HUES64 (cell line): ENCODE measurements at regions not wholly inside any gene's neighbourhood (a gene's known extent, or its start where the extent isn't known, plus 50 kb on each side); places are given as distances from the start of the nearest gene placed in this dataset.

Experiments
- H3K27ac ChIP-seq: 2 replicates; pipeline ENCODE4 v1.7.0; 2013; ENCODE audit warnings: low read depth, low read length, inconsistent platforms
- H3K27me3 ChIP-seq: 2 replicates; pipeline ENCODE4 v1.6.1; 2013; ENCODE audit warnings: mild to moderate bottlenecking, low read length; ENCODE audit not compliant: insufficient read depth
- H3K36me3 ChIP-seq: 2 replicates; pipeline ENCODE4 v1.6.1; 2013; ENCODE audit warnings: mild to moderate bottlenecking, low read length; ENCODE audit not compliant: insufficient read depth
- H3K4me1 ChIP-seq: 2 replicates; pipeline ENCODE4 v1.6.1; 2013; ENCODE audit warnings: mild to moderate bottlenecking, low read length, moderate library complexity; ENCODE audit not compliant: insufficient read depth
- H3K4me3 ChIP-seq: 2 replicates; pipeline ENCODE4 v1.5.1; 2013; ENCODE audit warnings: mild to moderate bottlenecking, low read length, moderate library complexity
- H3K9ac ChIP-seq: 2 replicates; pipeline ENCODE4 v1.6.1; 2013; ENCODE audit warnings: mild to moderate bottlenecking, low read depth, low read length
- H3K9me3 ChIP-seq: 2 replicates; pipeline ENCODE4 v1.6.1; 2013; ENCODE audit warnings: low read depth, low read length; ENCODE audit not compliant: insufficient read depth
- WGBS: fragments of 150-250, 120-280 bp; methylation state at CpG from one replicate; pipeline ENCODE4 v1.1.7; 2013; ENCODE audit warnings: missing lambda C conversion rate; 5-methylcytosine and 5-hydroxymethylcytosine counted together

DNA sequence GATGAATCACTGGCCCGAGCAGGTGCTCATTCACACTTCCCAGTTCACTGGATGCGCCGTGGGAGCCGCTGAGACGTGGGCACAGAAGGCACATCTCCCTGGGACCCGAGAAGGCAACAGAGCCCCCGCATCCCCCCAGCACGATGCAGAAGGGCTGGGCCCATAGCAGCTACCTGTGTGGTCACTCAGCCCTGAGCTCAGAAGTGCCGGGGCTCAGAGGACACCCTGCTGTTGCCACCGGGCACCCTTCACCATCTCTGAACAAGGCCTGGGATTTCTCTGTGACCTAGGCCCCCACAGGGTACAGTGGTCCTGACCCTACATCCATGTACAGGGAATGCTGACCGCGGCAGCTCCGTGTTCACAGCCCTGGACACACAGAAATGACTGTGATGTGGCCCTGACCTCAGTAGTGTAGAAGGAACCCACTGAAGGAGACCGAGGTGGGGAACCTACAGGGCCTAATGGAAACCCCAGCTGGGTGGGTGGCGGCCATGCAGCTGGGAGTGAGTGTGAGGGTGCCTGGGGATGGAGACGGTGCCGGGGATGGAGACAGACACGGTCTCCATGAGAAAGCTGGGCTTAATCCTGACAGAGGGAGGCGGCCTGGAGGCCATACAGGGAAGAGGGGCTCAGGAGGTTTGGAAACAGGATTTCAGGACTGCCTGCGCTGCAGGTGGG lies 111.9 kb upstream of the OTOS start:
- peaks cover 4% of the 10 kb centered on the region; the same call in 1 of the 2 replicates for H3K4me1 ChIP-seq
- no peak overlapping the region for H3K9ac ChIP-seq
- WGBS = 88% methylated on average over 20 of the region's 20 CpGs
- H3K9me3 ChIP-seq = no peaks in the 10 kb centered on the region
- H3K27me3 ChIP-seq = no peaks in the 10 kb centered on the region
- H3K27ac ChIP-seq = no peak overlapping the region
- H3K4me3 ChIP-seq = no peak overlapping the region
- no peaks in the 10 kb centered on the region for H3K36me3 ChIP-seq

DNA sequence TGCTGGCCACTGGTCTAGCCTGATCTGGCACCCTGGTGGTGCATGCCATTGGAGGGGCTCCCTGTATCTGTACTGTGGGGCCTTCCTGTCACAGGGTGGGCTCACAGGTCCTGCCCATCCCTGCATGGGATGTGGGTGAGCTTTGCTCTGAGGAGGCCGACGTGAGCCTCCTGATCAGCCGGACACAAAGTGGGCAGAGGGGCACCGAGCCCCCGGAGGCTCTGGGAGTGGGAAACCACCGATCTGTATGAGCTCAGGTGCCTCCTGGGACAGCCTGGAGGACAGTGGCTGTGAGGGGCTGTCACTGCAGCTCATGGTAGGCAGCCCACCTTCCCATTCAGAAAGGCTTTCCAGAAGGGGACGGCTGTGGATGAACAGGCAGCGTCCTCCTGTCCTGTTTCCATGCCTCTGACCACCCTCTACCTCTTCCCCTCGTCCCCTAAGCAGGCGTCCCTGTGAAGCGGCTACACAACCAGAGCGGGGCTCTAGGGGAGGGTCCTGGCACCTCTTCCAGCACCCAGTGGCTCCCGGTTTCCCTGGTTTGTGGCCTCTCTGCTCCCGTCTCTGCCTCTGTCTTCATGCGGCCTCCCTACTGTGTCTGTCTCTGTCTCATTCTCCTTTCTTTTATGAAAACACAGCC lies 112.5 kb upstream of the OTOS start:
- no peak overlapping the region for H3K4me3 ChIP-seq
- peaks cover 4% of the 10 kb centered on the region; the same call in 1 of the 2 replicates for H3K4me1 ChIP-seq
- no peak overlapping the region for H3K9ac ChIP-seq
- no peak overlapping the region for H3K27ac ChIP-seq
- no peaks in the 10 kb centered on the region for H3K27me3 ChIP-seq
- 93% methylated on average over 15 of the region's 15 CpGs for WGBS
- no peaks in the 10 kb centered on the region for H3K36me3 ChIP-seq
- no peaks in the 10 kb centered on the region for H3K9me3 ChIP-seq

DNA sequence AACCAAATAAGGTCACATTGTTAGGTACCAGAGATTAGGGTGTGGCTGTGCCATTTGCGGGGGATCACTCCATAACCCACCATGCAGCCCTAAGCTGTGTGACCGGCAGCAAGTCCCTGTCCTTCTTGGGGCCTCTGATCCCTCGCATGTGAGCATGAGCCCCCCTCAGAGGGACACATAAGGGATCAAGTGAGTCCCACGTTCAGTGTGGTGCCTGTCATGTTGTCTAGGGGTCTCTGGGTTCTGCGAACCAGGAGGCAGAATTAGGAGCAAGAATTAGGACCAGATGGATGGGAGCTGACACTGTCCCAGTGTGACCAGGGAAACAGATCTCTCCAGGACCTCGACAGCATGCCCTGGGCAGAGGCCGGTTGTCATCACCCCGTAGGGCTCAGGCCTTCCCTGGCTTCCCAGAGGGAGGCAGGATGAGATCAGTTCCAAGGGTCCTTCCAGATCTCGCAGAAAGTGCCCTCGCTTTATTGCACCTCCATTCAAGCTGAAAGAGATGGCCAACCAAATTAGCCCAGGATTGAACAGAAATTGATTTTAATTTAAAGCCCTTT lies 113.2 kb upstream of the OTOS start:
- Histone ChIP-seq H3K4me3 (no peak overlapping the region), H3K27ac (no peak overlapping the region), H3K36me3 (no peaks in the 10 kb centered on the region), H3K9ac (no peak overlapping the region), H3K9me3 (no peaks in the 10 kb centered on the region), H3K27me3 (no peaks in the 10 kb centered on the region), H3K4me1 (peaks cover 4% of the 10 kb centered on the region; the same call in 1 of the 2 replicates)
- 74% methylated on average over 10 of the region's 10 CpGs for WGBS

DNA sequence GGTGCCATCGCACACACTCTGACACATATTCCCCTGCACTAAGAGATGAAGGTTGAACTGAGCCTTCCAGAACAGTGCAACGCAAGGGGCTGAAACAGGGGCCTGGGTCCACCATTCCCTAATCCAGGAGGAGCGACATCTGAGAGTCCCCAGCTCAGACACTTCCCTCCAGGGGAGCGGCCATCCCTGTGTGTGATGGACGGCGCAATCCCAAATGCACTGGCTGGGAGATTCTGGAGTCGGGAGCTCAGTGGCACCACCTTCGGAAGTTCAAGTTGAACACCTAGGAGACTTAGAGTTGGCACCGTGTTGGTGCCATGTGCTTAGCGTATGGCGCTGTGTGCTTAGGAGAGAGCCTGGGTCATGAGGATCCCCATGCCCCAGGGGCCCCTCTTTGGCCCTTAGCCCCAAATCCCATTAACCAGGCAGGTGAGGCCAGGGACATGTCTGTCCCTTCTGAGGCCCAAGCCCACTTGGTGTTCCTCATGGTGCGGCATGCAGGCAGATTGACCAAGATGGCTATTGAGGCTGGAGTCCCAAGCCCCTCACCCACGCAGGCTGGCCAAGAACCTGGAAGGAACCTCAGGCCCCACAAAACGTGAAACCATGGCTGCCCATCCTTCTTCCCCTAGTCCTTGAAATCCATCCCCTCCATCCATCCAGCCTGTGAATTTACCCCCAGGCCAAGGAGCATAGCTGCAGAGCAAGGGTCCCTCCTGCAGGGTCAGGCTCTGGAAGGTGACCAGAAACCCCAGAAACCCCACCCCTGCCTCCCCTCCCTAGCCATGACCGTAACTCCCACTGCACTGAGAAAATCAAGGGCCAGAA lies 114.1 kb upstream of the OTOS start:
- H3K36me3 ChIP-seq = no peaks in the 10 kb centered on the region
- H3K4me3 ChIP-seq = no peak overlapping the region
- no peak overlapping the region for H3K27ac ChIP-seq
- peaks cover 4% of the 10 kb centered on the region; the same call in 1 of the 2 replicates for H3K4me1 ChIP-seq
- no peaks in the 10 kb centered on the region for H3K9me3 ChIP-seq
- H3K27me3 ChIP-seq = no peaks in the 10 kb centered on the region
- H3K9ac ChIP-seq = no peak overlapping the region
- WGBS = 92% methylated on average over 15 of the region's 15 CpGs

DNA sequence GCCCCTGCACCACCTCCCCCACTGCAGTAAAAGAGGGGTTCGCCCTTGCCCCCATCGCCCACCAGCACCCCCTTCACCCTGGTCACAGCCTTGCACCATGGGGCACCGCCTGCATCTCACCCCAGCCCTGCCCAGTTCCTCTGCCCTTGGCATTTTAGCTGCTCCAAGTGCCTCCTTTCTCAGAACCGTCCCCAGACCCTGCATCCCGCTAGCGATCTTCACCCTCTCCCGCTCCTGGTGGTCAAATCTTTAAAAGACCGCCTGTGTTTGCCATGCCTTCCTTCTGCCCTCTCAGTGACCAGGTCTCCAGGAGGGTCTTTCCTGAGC lies 114.7 kb upstream of the OTOS start:
- no peak overlapping the region for H3K27ac ChIP-seq
- 88% methylated on average over 8 of the region's 8 CpGs for WGBS
- H3K9me3 ChIP-seq = no peaks in the 10 kb centered on the region

DNA sequence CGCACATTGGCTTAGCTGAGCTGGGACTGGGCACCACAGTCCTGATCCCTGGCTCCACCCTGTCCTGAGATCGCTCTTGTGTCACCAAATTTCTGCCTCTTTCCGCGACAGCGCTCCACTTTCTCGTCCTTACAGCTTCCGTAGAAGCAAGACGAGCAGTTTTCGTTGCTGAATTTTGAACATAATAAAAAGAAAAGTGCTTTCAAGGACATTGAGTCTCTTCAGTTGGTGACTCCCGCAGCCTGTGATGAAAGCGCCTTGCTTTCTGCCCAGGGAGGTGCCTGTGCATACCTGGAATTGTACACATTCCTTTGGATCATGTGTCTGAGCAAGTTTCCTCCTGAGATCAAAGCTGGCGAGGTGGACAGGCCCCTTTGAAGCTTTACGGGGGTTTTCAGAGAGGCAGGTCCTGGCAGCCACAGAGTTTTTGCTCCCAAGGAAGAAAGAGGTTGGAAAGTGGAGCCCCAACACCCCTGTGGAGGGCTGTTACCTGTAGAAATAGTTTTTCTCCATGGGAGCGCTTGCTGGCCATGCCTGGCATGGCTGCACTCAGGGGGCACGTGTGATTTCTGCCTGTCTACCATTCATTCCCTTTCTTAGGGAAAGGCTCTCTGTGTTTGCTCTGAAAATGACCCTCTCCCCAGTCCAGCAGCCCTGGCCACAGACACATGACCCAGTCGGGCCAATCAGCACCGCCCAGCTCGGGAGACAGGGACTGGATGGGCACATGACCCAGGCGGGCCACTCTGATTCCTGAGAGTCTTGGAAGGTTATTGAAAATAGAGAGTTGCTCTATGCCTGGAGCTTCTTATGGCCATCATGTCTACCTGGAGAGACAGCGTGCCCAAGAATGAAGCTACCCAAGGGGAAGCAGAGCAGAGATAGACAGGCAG lies 115.6 kb upstream of the OTOS start:
- Histone ChIP-seq H3K9me3 (no peaks in the 10 kb centered on the region), H3K36me3 (no peaks in the 10 kb centered on the region), H3K27ac (no peak overlapping the region), H3K4me3 (no peak overlapping the region), H3K27me3 (no peaks in the 10 kb centered on the region), H3K9ac (no peak overlapping the region; the same call in 1 of the 2 replicates), H3K4me1 (peaks cover 4% of the 10 kb centered on the region; the same call in 1 of the 2 replicates)
- 80% methylated on average over 20 of the region's 20 CpGs for WGBS

More for the DNA sequence above, 114.7 kb upstream of the OTOS start:
- no peaks in the 10 kb centered on the region for H3K36me3 ChIP-seq
- H3K4me3 ChIP-seq = no peak overlapping the region
- no peaks in the 10 kb centered on the region for H3K27me3 ChIP-seq
- H3K9ac ChIP-seq = no peak overlapping the region
- peaks cover 4% of the 10 kb centered on the region; the same call in 1 of the 2 replicates for H3K4me1 ChIP-seq

DNA sequence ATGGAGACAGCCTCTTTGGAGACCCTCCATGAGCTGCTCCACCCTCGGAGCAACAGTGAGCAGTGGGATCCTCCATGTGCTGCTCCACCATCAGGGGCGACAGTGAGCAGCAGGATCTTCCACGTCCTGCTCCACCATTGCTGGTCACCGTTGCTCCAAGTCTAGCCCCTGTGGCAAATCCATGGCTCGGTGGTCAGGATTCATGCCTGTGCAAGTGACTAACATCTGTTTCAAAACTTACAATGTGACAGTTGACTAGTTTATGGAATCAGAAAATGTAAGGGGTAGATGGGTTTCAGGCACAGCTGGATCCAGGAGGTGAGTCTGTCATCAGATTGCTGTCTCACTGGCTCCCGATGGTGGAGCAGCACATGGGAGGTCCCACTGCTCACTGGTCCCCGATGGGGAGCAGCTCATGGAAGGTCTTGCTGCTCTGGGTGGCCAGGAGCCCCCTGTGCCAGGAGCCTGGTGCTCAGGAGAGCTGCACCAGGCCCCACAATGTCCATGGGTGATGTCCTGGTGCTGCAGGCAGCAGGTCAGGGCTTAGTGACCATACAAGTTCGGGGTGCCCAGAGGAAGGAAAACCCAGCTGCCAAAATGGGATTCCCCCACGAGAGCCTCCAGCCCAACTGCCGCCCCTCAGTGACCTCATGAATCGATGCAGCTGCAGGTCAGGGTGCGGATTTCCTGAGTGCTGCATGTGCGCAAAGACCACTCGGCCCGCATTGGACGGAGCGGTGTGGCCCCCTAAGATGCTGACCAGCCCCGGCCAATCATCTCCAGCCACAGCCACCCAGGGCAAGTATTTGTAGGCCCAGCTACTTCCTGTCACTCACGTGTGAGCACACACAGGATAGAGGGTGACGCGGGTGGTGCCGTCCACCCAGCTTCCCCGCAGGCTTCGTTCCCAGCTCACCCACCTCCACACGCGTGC lies 116.5 kb upstream of the OTOS start:
- Histone ChIP-seq H3K9ac (no peak overlapping the region), H3K27me3 (no peaks in the 10 kb centered on the region), H3K36me3 (no peaks in the 10 kb centered on the region), H3K27ac (no peak overlapping the region), H3K4me3 (no peak overlapping the region), H3K9me3 (peaks cover 1% of the 10 kb centered on the region; the same call in 1 of the 2 replicates), H3K4me1 (peaks cover 4% of the 10 kb centered on the region; the same call in 1 of the 2 replicates)
- WGBS = 97% methylated on average over 26 of the region's 26 CpGs

DNA sequence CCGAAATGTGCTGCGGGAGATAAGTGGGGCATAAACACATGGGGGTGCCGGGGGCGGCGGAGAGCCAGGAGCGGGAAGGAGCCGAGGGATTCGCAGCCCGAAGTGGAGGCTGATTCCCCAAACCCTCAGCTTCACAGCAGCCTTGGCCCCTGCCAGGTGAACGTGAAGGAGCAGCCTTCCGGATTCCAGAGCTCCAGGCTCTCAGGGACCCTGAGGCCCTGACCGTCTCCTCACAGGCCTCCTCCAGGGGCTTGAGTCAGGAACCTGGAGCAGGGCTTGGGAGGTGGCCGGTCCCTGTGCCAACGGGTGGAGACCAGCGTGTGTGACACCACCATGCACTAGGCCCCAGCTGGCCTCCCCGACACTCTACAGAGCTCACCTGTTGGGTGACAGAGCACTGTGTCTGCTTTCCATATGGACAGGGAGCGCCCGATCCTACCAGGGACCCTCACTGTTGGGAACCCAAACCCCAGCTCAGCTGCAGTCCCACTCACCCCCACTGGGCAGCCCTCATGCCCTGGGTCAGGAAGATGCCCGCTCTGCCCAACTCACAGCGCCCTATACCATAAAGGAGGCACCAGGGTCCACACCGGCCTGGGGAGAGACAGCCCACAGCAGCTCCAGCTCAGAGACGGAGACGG lies 117.6 kb upstream of the OTOS start:
- Histone ChIP-seq H3K27me3 (no peaks in the 10 kb centered on the region), H3K9me3 (peaks cover 12% of the 10 kb centered on the region), H3K9ac (no peak overlapping the region), H3K4me3 (no peak overlapping the region), H3K4me1 (peaks cover 4% of the 10 kb centered on the region; the same call in 1 of the 2 replicates), H3K27ac (no peak overlapping the region), H3K36me3 (no peaks in the 10 kb centered on the region)
- WGBS = 95% methylated on average over 23 of the region's 23 CpGs

DNA sequence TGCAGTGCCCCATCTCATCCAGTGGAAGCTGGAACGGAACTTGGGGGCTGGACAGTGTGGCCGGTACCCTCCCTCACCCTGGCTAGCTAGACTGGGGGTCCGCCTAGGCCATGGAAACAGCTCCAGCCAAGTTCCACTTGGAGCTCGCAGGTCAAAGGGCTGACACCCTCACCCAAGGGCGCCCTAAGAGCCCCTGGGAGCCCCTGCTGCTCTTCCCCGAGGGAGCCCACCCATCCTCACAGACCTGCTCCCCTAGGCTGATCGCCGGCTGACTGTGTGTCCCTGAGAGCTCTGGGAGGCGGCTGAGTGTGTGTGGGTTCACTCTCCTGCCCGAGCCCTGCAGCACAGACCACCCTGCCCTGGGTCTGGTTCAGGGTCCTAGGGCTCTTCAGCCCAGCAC lies 118.2 kb upstream of the OTOS start:
- peaks cover 19% of the 10 kb centered on the region for H3K9me3 ChIP-seq
- H3K4me1 ChIP-seq = peaks cover 4% of the 10 kb centered on the region; the same call in 1 of the 2 replicates
- WGBS = 91% methylated on average over 10 of the region's 10 CpGs
- no peak overlapping the region for H3K4me3 ChIP-seq
- H3K9ac ChIP-seq = no peak overlapping the region
- H3K27ac ChIP-seq = no peak overlapping the region
- H3K36me3 ChIP-seq = no peaks in the 10 kb centered on the region
- H3K27me3 ChIP-seq = no peaks in the 10 kb centered on the region
